ENCODE measurements at regions not wholly inside any gene's neighbourhood (a gene's known extent, or its start where the extent isn't known, plus 50 kb on each side); places are given as distances from the start of the nearest gene placed in this dataset.

DNA sequence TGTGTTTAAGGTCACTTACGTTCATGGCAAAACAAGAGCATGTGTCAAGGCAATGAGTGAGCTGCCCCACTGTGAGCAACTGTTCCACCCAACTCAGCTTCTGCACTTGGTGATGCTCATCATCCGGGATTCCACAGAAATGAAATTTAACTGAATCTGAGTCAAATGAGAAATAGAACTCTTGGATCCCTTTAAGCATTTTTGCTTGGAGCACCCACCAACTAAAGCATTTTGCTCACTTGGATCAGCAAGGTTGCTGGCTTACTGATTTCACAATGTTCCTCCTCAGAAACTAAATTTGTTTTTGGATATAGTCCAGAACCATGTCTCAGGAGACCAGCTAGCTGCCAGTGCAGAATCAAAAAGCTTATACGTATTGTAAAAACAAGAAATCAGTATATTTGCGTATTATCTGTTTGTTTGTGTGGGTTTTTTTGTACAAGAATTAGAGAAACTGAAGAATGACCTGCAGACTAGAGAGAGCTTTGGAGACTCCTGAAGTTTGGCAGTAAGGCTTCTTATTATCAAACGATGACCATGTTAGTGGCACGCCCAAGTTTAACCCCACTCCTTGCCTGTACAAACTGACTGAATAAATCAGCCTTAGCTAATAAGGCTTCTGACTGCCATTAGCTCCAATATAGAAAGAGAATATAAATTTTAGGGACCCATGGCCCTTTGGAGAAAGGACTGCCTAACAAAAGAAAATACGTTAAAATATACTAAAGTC is 153.8 kb upstream of the FST start:
- Histone ChIP-seq H3K36me3 (no peaks in the 10 kb centered on the region), H3K4me1 (no peaks in the 10 kb centered on the region), H3K27ac (no peak overlapping the region), H3K9me3 (no peaks in the 10 kb centered on the region), H3K4me3 (no peak overlapping the region), H3K27me3 (no peaks in the 10 kb centered on the region)
- DNase-seq (no peak), ATAC-seq (ENCODE audit: low FRiP score in 2 of 2) (peak in 1 of 2 donors; percentile 67)
- 70 to 71% methylated on average over 7 of the region's 7 CpGs for WGBS, 2 donors
- TF ChIP-seq CTCF (IDR thresholded peaks at IDR 0.05), result no peak
- TF ChIP-seq EP300 (IDR thresholded peaks at IDR 0.05), result no peak
- no peak for TF ChIP-seq POLR2AphosphoS5 (IDR thresholded peaks at IDR 0.05)

DNA sequence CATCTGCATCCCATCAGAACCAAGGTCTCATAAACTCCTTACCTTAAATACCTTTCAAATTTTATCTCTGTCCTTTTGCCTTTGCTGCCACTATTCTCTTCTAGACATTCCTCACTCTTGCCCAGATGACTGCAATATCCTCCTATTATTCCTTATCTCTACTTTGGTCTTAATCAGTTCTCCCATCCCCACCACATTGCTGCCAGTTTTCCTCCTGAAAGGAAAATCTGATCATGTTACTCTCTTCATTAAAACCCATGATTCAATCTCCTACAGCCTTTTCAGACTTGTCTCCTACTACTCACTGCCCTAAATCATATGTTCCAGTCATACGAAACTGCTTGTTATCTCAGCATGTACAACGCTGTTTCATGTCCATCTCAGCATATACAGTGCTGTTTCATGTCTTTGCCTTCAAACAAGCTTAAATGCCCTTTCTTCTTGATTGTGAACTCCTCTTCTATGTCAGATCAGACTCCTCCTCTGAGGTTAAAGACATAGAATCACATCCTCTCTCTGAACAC is 152.6 kb upstream of the FST start:
- 67 to 73% methylated on average over 2 of the region's 2 CpGs for WGBS, 2 donors
- no peaks in the 10 kb centered on the region for H3K4me1 ChIP-seq
- H3K27ac ChIP-seq, result no peak overlapping the region
- no peaks in the 10 kb centered on the region for H3K36me3 ChIP-seq
- no peaks in the 10 kb centered on the region for H3K9me3 ChIP-seq
- TF ChIP-seq EP300 (IDR thresholded peaks at IDR 0.05), result no peak
- TF ChIP-seq POLR2AphosphoS5 (IDR thresholded peaks at IDR 0.05), result no peak
- no peak for TF ChIP-seq CTCF (IDR thresholded peaks at IDR 0.05)
- no peak for TF ChIP-seq POLR2A (IDR thresholded peaks at IDR 0.05)
- no peak overlapping the region for H3K4me3 ChIP-seq
- H3K27me3 ChIP-seq, result no peaks in the 10 kb centered on the region
- DNase-seq, result no peak
- ATAC-seq (ENCODE audit: low FRiP score in 2 of 2), result no peak

GRCh38 chr5:53330491-53330890 is 149.9 kb upstream of the FST start:
- Histone ChIP-seq H3K4me1 (no peaks in the 10 kb centered on the region), H3K36me3 (no peaks in the 10 kb centered on the region), H3K27ac (no peak overlapping the region), H3K4me3 (no peak overlapping the region), H3K9me3 (no peaks in the 10 kb centered on the region), H3K27me3 (no peaks in the 10 kb centered on the region)
- WGBS, 2 donors, result 66 to 69% methylated on average over 2 of the region's 2 CpGs
- DNase-seq, result no peak
- no peak for TF ChIP-seq POLR2AphosphoS5 (IDR thresholded peaks at IDR 0.05)
- no peak for TF ChIP-seq EP300 (IDR thresholded peaks at IDR 0.05)
- no peak for TF ChIP-seq CTCF (IDR thresholded peaks at IDR 0.05)
- TF ChIP-seq POLR2A (IDR thresholded peaks at IDR 0.05), result no peak
- ATAC-seq (ENCODE audit: low FRiP score in 2 of 2), result no peak

DNA sequence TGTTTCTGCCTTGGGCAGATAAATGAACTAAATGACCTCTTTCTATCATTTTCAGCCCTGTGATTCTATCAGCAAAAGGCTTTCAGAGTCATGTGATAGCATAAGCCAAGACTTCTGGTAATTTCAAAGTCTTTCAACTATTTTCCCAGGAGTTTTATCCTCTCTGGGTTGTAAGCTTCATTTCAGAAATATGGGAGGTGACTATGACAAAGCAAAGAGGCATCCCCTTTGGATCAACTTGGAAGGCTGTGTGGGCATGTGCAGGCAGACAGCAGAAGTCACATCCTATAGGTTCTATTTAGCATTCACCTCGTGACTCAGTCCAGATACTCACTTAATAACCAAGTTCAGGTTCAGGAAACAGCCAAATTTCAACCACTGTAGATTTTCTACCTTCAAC is 149.0 kb upstream of the FST start:
- H3K9me3 ChIP-seq, result no peaks in the 10 kb centered on the region
- no peaks in the 10 kb centered on the region for H3K36me3 ChIP-seq
- no peaks in the 10 kb centered on the region for H3K4me1 ChIP-seq
- 85 to 94% methylated on average over 1 of the region's 1 CpG for WGBS, 2 donors
- no peak for TF ChIP-seq CTCF (IDR thresholded peaks at IDR 0.05)
- TF ChIP-seq EP300 (IDR thresholded peaks at IDR 0.05), result no peak
- no peak for TF ChIP-seq POLR2AphosphoS5 (IDR thresholded peaks at IDR 0.05)
- TF ChIP-seq POLR2A (IDR thresholded peaks at IDR 0.05), result no peak
- no peaks in the 10 kb centered on the region for H3K27me3 ChIP-seq
- ATAC-seq (ENCODE audit: low FRiP score in 2 of 2), result no peak
- H3K27ac ChIP-seq, result no peak overlapping the region
- no peak overlapping the region for H3K4me3 ChIP-seq
- DNase-seq, result no peak

GRCh38 chr5:53333160-53333559 is 147.3 kb upstream of the FST start:
- no peaks in the 10 kb centered on the region for H3K4me1 ChIP-seq
- H3K4me3 ChIP-seq, result no peak overlapping the region
- ATAC-seq (ENCODE audit: low FRiP score in 2 of 2), result no peak
- 64 to 72% methylated on average over 3 of the region's 3 CpGs for WGBS, 2 donors
- no peak for TF ChIP-seq EP300 (IDR thresholded peaks at IDR 0.05)
- TF ChIP-seq CTCF (IDR thresholded peaks at IDR 0.05), result no peak
- no peak for TF ChIP-seq POLR2A (IDR thresholded peaks at IDR 0.05)
- TF ChIP-seq POLR2AphosphoS5 (IDR thresholded peaks at IDR 0.05), result no peak
- H3K27ac ChIP-seq, result no peak overlapping the region
- no peaks in the 10 kb centered on the region for H3K9me3 ChIP-seq
- H3K27me3 ChIP-seq, result no peaks in the 10 kb centered on the region
- no peaks in the 10 kb centered on the region for H3K36me3 ChIP-seq
- DNase-seq, result no peak
